ENCODE measurements at regions not wholly inside any gene's neighbourhood (a gene's known extent, or its start where the extent isn't known, plus 50 kb on each side); places are given as distances from the start of the nearest gene placed in this dataset.

DNA sequence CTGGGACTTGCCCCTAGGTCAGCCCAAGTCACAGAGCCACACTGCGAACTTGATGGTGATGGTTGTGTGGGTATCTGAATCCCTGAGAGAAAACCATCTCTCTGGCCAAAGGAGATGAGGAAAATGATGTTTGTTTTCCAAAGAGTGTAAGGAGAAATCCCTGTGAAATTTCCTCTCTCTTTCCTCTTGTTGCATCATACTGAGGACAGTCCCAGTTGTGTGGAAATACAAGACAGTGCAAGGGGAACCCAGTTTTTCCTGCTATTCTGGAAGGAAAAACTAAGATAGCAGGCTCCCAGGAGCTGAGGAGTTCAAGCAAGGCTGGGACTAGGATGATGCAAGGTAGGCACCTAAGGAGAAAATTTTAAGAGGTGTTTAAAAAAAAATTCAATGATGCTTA is 86.8 kb upstream of the TOM1L1 start:
- TF ChIP-seq, protein P1, sequence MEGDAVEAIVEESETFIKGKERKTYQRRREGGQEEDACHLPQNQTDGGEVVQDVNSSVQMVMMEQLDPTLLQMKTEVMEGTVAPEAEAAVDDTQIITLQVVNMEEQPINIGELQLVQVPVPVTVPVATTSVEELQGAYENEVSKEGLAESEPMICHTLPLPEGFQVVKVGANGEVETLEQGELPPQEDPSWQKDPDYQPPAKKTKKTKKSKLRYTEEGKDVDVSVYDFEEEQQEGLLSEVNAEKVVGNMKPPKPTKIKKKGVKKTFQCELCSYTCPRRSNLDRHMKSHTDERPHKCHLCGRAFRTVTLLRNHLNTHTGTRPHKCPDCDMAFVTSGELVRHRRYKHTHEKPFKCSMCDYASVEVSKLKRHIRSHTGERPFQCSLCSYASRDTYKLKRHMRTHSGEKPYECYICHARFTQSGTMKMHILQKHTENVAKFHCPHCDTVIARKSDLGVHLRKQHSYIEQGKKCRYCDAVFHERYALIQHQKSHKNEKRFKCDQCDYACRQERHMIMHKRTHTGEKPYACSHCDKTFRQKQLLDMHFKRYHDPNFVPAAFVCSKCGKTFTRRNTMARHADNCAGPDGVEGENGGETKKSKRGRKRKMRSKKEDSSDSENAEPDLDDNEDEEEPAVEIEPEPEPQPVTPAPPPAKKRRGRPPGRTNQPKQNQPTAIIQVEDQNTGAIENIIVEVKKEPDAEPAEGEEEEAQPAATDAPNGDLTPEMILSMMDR (IDR thresholded peaks at IDR 0.05) = no peak
- TF ChIP-seq POLR2A (IDR thresholded peaks at IDR 0.05) = no peak

Data from esophagus squamous epithelium (tissue), 4 donors.